DOHH2 (cell line): ENCODE measurements at regions not wholly inside any gene's neighbourhood (a gene's known extent, or its start where the extent isn't known, plus 50 kb on each side); places are given as distances from the start of the nearest gene placed in this dataset.

Source experiments
- H3F3A ChIP-seq: fragments of 200-600 bp; sonication (generic), shearing (Covaris generic); 2 replicates; pipeline ENCODE4 v1.6.0; 2016; ENCODE audit warnings: antibody characterized with exemption, mild to moderate bottlenecking; ENCODE audit not compliant: control insufficient read depth, insufficient read depth
- H3K27ac ChIP-seq: fragments of 200-600 bp; sonication (generic); 2 replicates; pipeline ENCODE4 v1.5.1; 2014; ENCODE audit warnings: low read depth, mild to moderate bottlenecking, low read length, moderate library complexity
- H3K27me3 ChIP-seq: fragments of 200-600 bp; sonication (generic); 2 replicates; pipeline ENCODE4 v1.6.1; 2014; ENCODE audit warnings: mild to moderate bottlenecking, low read length, mixed read lengths; ENCODE audit not compliant: control insufficient read depth
- H3K36me3 ChIP-seq: fragments of 200-600 bp; sonication (generic); 2 replicates; pipeline ENCODE4 v1.6.1; 2014; ENCODE audit warnings: mild to moderate bottlenecking, low read length, moderate library complexity, mixed read lengths; ENCODE audit not compliant: control insufficient read depth
- H3K4me1 ChIP-seq: fragments of 200-600 bp; sonication (generic); 2 replicates; pipeline ENCODE4 v1.6.1; 2014; ENCODE audit warnings: mild to moderate bottlenecking, low read length, mixed read lengths; ENCODE audit not compliant: control insufficient read depth
- H3K4me2 ChIP-seq: fragments of 200-600 bp; sonication (generic); 2 replicates; pipeline ENCODE4 v1.6.0; 2014; ENCODE audit warnings: mild to moderate bottlenecking, low read length, moderate library complexity
- H3K4me3 ChIP-seq: fragments of 200-600 bp; sonication (generic); 2 replicates; pipeline ENCODE4 v1.5.1; 2014; ENCODE audit warnings: mild to moderate bottlenecking, low read length, mixed read lengths
- H3K79me2 ChIP-seq: fragments of 200-600 bp; sonication (generic); 2 replicates; pipeline ENCODE4 v1.6.1; 2014; ENCODE audit warnings: mild to moderate bottlenecking, low read length, mixed read lengths; ENCODE audit not compliant: control insufficient read depth
- H3K9me2 ChIP-seq: fragments of 200-600 bp; sonication (generic); replicated peaks from 2 replicates; pipeline ENCODE4 v1.6.1; 2014; ENCODE audit warnings: mild to moderate bottlenecking, low read length, mixed read lengths; ENCODE audit not compliant: control insufficient read depth
- H3K9me3 ChIP-seq: fragments of 200-600 bp; sonication (generic); 2 replicates; pipeline ENCODE4 v1.6.1; 2014; ENCODE audit warnings: antibody characterized with exemption, low read length, mixed read lengths; ENCODE audit not compliant: control insufficient read depth, insufficient read depth
- H4K20me1 ChIP-seq: fragments of 200-600 bp; sonication (generic); 2 replicates; pipeline ENCODE4 v1.6.0; 2014; ENCODE audit warnings: low read depth, mild to moderate bottlenecking, antibody characterized with exemption, low read length, moderate library complexity; ENCODE audit not compliant: control insufficient read depth, insufficient read depth
- CTCF ChIP-seq: fragments of 200-600 bp; sonication (generic); IDR thresholded peaks from one replicate; pipeline ENCODE4 v1.5.1; 2014; ENCODE audit warnings: antibody characterized with exemption, mild to moderate bottlenecking, low read depth, low read length; ENCODE audit not compliant: poor library complexity, severe bottlenecking
- EZH2phosphoT487 ChIP-seq: fragments of 200-600 bp; sonication (generic); IDR thresholded peaks from 2 replicates; pipeline ENCODE4 v1.6.1; 2017; ENCODE audit warnings: borderline replicate concordance, mild to moderate bottlenecking, antibody characterized with exemption, low read length, moderate library complexity, mixed read lengths

GRCh38 chr3:152927131-152927530 is 92.2 kb downstream of the P2RY1 start:
- Histone ChIP-seq H3K79me2 (no peaks in the 10 kb centered on the region), H3K27me3 (no peaks in the 10 kb centered on the region), H3K36me3 (no peaks in the 10 kb centered on the region), H3K27ac (no peak overlapping the region), H3K9me3 (no peaks in the 10 kb centered on the region), H3K9me2 (no peaks in the 10 kb centered on the region), H4K20me1 (no peaks in the 10 kb centered on the region), H3K4me2 (no peak overlapping the region), H3F3A (no peaks in the 10 kb centered on the region), H3K4me1 (no peaks in the 10 kb centered on the region), H3K4me3 (no peak overlapping the region)
- TF ChIP-seq EZH2phosphoT487, result no peak
- TF ChIP-seq CTCF, result no peak

DNA sequence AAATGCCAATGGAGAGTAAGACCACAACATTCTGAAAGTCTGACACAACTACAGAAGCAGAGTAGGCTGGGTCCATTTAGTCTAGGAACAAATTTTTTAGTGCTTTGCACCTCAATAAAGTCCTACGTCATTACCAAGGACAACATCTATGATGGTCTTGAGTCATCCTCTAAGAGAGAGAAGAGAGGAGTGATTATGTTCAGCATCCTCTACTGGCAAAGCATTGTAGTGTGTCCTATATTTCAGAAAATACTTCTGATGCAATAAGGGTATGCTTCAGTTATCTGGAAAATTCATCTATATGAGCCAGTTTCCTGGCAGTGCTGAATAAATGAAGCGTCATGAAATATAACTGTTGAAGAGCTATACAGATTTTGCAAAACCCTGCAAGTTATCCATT is 95.6 kb downstream of the P2RY1 start:
- Histone ChIP-seq H3K9me2 (no peaks in the 10 kb centered on the region), H4K20me1 (no peaks in the 10 kb centered on the region), H3K4me1 (no peaks in the 10 kb centered on the region), H3K27ac (no peak overlapping the region), H3K79me2 (no peaks in the 10 kb centered on the region), H3K4me2 (no peak overlapping the region), H3F3A (no peaks in the 10 kb centered on the region), H3K27me3 (no peaks in the 10 kb centered on the region), H3K36me3 (no peaks in the 10 kb centered on the region), H3K4me3 (no peak overlapping the region), H3K9me3 (no peaks in the 10 kb centered on the region)
- TF ChIP-seq EZH2phosphoT487, result no peak
- TF ChIP-seq CTCF, result no peak

DNA sequence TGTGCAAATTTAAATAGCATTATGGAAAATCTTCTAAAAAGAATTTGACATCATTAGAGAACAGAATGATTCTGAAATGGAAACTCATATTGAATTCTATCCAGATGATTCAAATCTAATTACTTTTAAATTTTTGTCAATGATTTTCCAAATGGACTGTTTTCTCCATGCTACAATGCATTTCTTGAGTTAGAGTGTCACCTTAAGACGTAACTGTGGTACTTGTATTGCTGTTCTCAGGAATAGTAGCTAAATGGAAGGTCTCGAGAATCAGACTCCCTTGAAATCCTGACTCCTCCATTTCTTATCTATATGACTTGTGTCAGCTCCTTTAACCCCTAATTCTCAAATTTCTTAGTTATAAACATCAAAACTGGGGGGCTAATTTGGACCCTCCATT is 102.3 kb downstream of the P2RY1 start:
- H3K27me3 ChIP-seq, result no peaks in the 10 kb centered on the region
- TF ChIP-seq CTCF (no peak), EZH2phosphoT487 (no peak)
- no peaks in the 10 kb centered on the region for H4K20me1 ChIP-seq
- H3F3A ChIP-seq, result no peaks in the 10 kb centered on the region
- H3K4me3 ChIP-seq, result no peak overlapping the region
- H3K9me2 ChIP-seq, result no peaks in the 10 kb centered on the region
- H3K4me2 ChIP-seq, result no peak overlapping the region
- H3K9me3 ChIP-seq, result no peaks in the 10 kb centered on the region
- H3K36me3 ChIP-seq, result no peaks in the 10 kb centered on the region
- no peaks in the 10 kb centered on the region for H3K4me1 ChIP-seq
- no peaks in the 10 kb centered on the region for H3K79me2 ChIP-seq
- H3K27ac ChIP-seq, result no peak overlapping the region
